ENCODE measurements at regions not wholly inside any gene's neighbourhood (a gene's known extent, or its start where the extent isn't known, plus 50 kb on each side); places are given as distances from the start of the nearest gene placed in this dataset.
"Not testable (repeated sequence)": the region's sequence is repeated elsewhere in the genome, so short reads cannot be mapped to it uniquely, and the experiment has no call there.

GRCh38 chr7:10724449-10724848 lies 249.2 kb upstream of the PHF14 start:
- DNase-seq, result no peak

- DNase-seq, result no peak
Observed at GRCh38 chr7:10727636-10728035, 246.0 kb upstream of the PHF14 start.

GRCh38 chr7:10731253-10731773 lies 242.4 kb upstream of the PHF14 start:
- DNase-seq, result no peak

- DNase-seq, result no peak
Observed at GRCh38 chr7:10733747-10734146, 239.9 kb upstream of the PHF14 start.

- DNase-seq, result no peak
Observed at GRCh38 chr7:10734595-10734994, 239.1 kb upstream of the PHF14 start.

GRCh38 chr7:10739401-10739800 lies 234.3 kb upstream of the PHF14 start:
- no peak for DNase-seq

GRCh38 chr7:10740805-10741204 lies 232.9 kb upstream of the PHF14 start:
- DNase-seq, result no peak

- no peak for DNase-seq
Observed at GRCh38 chr7:10756981-10757380, 216.7 kb upstream of the PHF14 start.

GRCh38 chr7:10759120-10759519 lies 214.6 kb upstream of the PHF14 start:
- no peak for DNase-seq

- DNase-seq, result no peak
Observed at GRCh38 chr7:10767771-10768170, 205.9 kb upstream of the PHF14 start.

- DNase-seq, result no peak
Observed at GRCh38 chr7:10770176-10770575, 203.5 kb upstream of the PHF14 start.

GRCh38 chr7:10773430-10773829 lies 200.2 kb upstream of the PHF14 start:
- no peak for DNase-seq

- DNase-seq, result no peak
Observed at GRCh38 chr7:10779465-10780399, 193.9 kb upstream of the PHF14 start.

- no peak for DNase-seq
Observed at GRCh38 chr7:10780400-10780747, 193.3 kb upstream of the PHF14 start.

- DNase-seq, result not testable (repeated sequence)
Observed at GRCh38 chr7:10786976-10787375, 186.7 kb upstream of the PHF14 start.

- DNase-seq, result no peak
Observed at GRCh38 chr7:10789170-10789569, 184.5 kb upstream of the PHF14 start.

GRCh38 chr7:10790910-10791309 lies 182.8 kb upstream of the PHF14 start:
- no peak for DNase-seq

- no peak for DNase-seq
Observed at GRCh38 chr7:10793995-10794775, 179.5 kb upstream of the PHF14 start.

- DNase-seq, result no peak
Observed at GRCh38 chr7:10797157-10797556, 176.5 kb upstream of the PHF14 start.

- no peak for DNase-seq
Observed at GRCh38 chr7:10798044-10798443, 175.6 kb upstream of the PHF14 start.

GRCh38 chr7:10799475-10799874 lies 174.2 kb upstream of the PHF14 start:
- no peak for DNase-seq

GRCh38 chr7:10802011-10802410 lies 171.7 kb upstream of the PHF14 start:
- no peak for DNase-seq

GRCh38 chr7:10802526-10802925 lies 171.1 kb upstream of the PHF14 start:
- no peak for DNase-seq

- no peak for DNase-seq
Observed at GRCh38 chr7:10803720-10804119, 170.0 kb upstream of the PHF14 start.

All from CD4-positive, alpha-beta T cell treated with Interleukin-17A for 1 hour (primary cell).